WERI-Rb-1 (cell line): ENCODE measurements at regions not wholly inside any gene's neighbourhood (a gene's known extent, or its start where the extent isn't known, plus 50 kb on each side); places are given as distances from the start of the nearest gene placed in this dataset.
"Not testable (repeated sequence)": the region's sequence is repeated elsewhere in the genome, so short reads cannot be mapped to it uniquely, and the experiment has no call there.

ENCODE experiments used
- DNase-seq: peaks from one replicate; pipeline ENCODE4 v3.0.0-alpha.2; 2020
- H3K27ac ChIP-seq: fragments of 250-450 bp; sonication (Bioruptor Pico); 2 replicates; pipeline ENCODE4 v1.5.1; 2020; ENCODE audit warnings: mild to moderate bottlenecking, moderate library complexity
- H3K27me3 ChIP-seq: fragments of 250-450 bp; sonication (Bioruptor Pico); 2 replicates; pipeline ENCODE4 v1.5.1; 2021; ENCODE audit warnings: mild to moderate bottlenecking, low read depth, moderate library complexity; ENCODE audit not compliant: insufficient read depth, severe bottlenecking
- H3K36me3 ChIP-seq: fragments of 250-450 bp; sonication (Bioruptor Pico); 2 replicates; pipeline ENCODE4 v1.5.1; 2020; ENCODE audit warnings: mild to moderate bottlenecking, moderate library complexity
- H3K4me3 ChIP-seq: 2 replicates; pipeline ENCODE4 v1.5.1; 2011; ENCODE audit warnings: low read depth, mild to moderate bottlenecking, control low read depth, low read length
- H3K9me3 ChIP-seq: fragments of 250-450 bp; sonication (Bioruptor Pico); 2 replicates; pipeline ENCODE4 v1.5.1; 2021; ENCODE audit warnings: mild to moderate bottlenecking, moderate library complexity; ENCODE audit not compliant: severe bottlenecking
- TF ChIP-seq, protein P1 (sequence below): IDR thresholded peaks from 2 replicates; pipeline ENCODE4 v1.5.1; 2011; ENCODE audit warnings: low read depth, mild to moderate bottlenecking, control low read depth, inconsistent platforms, low read length

DNA sequence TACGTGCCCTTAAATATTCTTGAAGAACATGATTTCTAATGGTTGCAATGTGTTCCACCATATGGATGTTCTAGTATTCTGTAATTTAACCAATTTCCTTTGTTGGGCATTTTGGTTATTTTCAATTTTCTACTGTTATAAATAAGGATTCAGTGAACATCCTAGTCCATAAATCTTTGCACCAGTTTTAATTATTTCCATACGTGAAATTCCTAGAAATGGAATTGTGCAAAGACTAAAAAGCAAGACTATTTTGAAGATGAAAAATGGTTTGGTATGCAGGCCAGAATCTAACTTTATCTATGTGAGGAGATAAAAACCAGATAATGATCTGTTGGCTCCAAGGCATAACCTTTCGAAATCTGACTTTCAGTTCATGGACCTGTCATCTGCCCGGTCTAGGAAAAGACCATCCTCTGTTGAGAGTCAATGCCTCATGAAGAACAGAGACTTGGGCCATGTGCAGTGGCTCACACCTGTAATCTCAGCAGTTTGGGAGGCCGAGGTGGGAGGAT lies 633.2 kb upstream of the NRP1 start:
- TF ChIP-seq, protein P1, sequence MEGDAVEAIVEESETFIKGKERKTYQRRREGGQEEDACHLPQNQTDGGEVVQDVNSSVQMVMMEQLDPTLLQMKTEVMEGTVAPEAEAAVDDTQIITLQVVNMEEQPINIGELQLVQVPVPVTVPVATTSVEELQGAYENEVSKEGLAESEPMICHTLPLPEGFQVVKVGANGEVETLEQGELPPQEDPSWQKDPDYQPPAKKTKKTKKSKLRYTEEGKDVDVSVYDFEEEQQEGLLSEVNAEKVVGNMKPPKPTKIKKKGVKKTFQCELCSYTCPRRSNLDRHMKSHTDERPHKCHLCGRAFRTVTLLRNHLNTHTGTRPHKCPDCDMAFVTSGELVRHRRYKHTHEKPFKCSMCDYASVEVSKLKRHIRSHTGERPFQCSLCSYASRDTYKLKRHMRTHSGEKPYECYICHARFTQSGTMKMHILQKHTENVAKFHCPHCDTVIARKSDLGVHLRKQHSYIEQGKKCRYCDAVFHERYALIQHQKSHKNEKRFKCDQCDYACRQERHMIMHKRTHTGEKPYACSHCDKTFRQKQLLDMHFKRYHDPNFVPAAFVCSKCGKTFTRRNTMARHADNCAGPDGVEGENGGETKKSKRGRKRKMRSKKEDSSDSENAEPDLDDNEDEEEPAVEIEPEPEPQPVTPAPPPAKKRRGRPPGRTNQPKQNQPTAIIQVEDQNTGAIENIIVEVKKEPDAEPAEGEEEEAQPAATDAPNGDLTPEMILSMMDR = no peak

DNA sequence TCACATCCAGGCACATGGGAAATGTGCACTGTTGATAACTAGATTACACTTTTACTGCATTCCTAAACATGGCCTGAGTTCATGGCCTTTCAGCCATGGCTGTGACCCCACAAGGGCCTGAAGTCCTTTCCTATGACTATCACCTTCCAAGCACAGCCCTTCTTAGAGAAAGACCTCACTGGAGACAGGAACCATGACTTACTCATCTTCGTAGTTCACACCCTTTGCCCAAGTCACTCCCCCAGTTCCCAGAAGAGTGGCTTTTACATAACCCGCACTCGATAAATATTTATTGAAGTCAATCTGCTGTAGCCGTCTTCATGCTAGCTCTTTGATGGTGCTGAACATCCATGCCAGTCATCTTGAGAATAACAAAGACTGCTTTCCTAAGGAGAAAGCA lies 632.5 kb upstream of the NRP1 start:
- no peak overlapping the region for H3K27ac ChIP-seq
- H3K4me3 ChIP-seq = no peak overlapping the region

More for the DNA sequence above, 633.2 kb upstream of the NRP1 start:
- no peak for DNase-seq
- Histone ChIP-seq H3K9me3 (no peaks in the 10 kb centered on the region), H3K27ac (no peak overlapping the region), H3K4me3 (no peak overlapping the region), H3K27me3 (no peaks in the 10 kb centered on the region), H3K36me3 (no peaks in the 10 kb centered on the region)

DNA sequence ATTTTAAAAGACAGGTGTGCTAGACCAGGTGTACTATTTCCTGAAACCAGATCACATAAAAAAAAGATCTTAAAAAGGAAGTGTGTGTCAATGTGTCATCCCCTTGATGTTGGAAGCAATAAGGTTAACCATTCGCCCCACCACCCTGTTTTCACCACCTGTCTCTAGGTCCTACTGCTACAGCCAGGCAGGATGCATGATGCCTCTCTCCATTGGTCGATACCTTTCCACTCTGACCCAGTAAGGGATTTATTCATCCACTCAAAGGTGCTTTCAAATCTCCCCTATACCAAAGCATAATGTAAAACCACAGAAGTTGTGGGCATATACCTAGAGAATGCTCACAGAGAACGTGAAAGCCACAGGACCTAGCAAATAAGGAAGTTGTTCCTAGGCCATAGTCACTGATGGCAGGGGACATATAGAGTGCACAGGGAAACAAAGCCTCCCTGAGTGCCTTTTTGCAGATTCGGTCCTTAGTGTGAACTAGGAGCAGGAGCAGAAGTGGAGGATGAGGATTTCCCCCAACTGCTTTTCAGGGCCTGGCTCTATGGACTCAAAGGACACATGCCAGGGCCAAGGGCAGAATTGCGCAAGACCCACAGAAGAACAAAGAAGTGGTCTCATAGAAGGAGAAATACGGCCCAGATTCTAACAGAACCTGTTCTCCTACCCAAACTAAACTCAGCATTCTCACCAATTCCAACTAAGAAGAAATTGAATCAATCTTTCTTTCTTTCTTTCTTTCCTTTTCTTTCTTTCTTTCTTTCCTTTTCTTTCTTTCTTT lies 631.5 kb upstream of the NRP1 start:
- no peak for DNase-seq
- Histone ChIP-seq H3K9me3 (no peaks in the 10 kb centered on the region), H3K27ac (no peak overlapping the region), H3K4me3 (no peak overlapping the region), H3K36me3 (no peaks in the 10 kb centered on the region), H3K27me3 (no peaks in the 10 kb centered on the region)
- TF ChIP-seq, protein P1 = no peak

More for the DNA sequence above, 632.5 kb upstream of the NRP1 start:
- H3K27me3 ChIP-seq = no peaks in the 10 kb centered on the region
- H3K36me3 ChIP-seq = no peaks in the 10 kb centered on the region
- DNase-seq = no peak
- TF ChIP-seq, protein P1 = no peak
- no peaks in the 10 kb centered on the region for H3K9me3 ChIP-seq

DNA sequence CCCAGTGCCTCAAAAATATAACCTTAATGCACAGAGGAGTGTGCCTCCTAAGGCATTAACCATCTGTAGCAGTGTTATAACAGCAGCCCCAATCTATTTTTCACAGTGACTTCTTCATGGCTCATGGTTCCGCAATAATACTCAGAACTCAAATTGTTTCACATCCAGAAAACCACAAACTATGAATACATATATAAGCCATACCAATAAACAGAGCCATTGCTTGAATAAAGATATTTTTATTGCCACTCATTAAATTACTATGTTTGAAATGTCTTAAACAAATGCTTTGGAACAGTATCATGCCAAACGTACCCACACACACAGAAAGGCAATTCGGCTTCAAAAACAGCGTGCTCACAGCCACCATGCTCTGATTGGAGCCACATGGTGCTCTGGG lies 629.3 kb upstream of the NRP1 start:
- H3K4me3 ChIP-seq = no peak overlapping the region
- H3K9me3 ChIP-seq = no peaks in the 10 kb centered on the region
- DNase-seq = no peak

DNA sequence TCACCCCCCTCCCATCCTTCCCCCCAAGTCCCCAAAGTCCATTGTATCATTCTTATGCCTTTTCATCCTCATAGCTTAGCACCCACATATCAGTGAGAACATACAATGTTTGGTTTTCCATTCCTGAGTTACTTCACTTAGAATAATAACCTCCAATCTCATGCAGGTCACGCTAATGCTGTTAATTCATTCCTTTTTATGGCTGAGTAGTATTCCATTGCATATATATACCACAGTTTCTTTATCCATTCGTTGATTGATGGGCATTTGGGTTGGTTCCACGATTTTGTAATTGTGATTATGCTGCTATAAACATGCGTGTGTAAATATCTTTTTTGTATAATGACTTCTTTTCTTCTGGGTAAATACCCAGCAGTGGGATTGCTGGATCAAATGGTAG lies 621.9 kb upstream of the NRP1 start:
- not testable (repeated sequence) for H3K4me3 ChIP-seq, DNase-seq, H3K27ac ChIP-seq, H3K27me3 ChIP-seq, H3K9me3 ChIP-seq, H3K36me3 ChIP-seq

More for the DNA sequence above, 629.3 kb upstream of the NRP1 start:
- TF ChIP-seq, protein P1 = no peak
- no peaks in the 10 kb centered on the region for H3K36me3 ChIP-seq
- H3K27me3 ChIP-seq = no peaks in the 10 kb centered on the region
- no peak overlapping the region for H3K27ac ChIP-seq

DNA sequence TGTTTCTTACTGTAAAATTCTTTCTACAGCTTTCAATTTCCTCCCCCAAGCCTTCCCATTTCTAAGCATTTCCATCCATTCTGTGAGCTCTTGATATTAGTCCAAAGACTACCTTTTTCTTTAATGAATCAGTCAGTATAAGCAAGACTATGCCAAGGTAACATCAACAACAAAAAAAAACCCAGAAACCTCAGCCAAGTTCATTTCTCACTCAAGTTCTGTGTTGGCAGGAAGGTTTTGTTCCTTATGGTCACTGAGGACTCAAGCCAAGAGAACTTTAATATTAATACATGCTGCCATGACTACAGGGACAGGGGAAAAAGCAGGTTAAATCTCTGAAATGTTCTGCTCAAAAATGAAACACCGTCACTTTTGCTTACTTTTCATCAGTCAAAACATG lies 621.2 kb upstream of the NRP1 start:
- H3K4me3 ChIP-seq = no peak overlapping the region
- TF ChIP-seq, protein P1 = no peak
- no peaks in the 10 kb centered on the region for H3K9me3 ChIP-seq
- no peak for DNase-seq
- no peaks in the 10 kb centered on the region for H3K27me3 ChIP-seq
- no peak overlapping the region for H3K27ac ChIP-seq
- no peaks in the 10 kb centered on the region for H3K36me3 ChIP-seq
